ENCODE measurements at regions not wholly inside any gene's neighbourhood (a gene's known extent, or its start where the extent isn't known, plus 50 kb on each side); places are given as distances from the start of the nearest gene placed in this dataset.
A peak's percentile ranks its signal among the peaks of the same experiment; 100 is the strongest.

DNA sequence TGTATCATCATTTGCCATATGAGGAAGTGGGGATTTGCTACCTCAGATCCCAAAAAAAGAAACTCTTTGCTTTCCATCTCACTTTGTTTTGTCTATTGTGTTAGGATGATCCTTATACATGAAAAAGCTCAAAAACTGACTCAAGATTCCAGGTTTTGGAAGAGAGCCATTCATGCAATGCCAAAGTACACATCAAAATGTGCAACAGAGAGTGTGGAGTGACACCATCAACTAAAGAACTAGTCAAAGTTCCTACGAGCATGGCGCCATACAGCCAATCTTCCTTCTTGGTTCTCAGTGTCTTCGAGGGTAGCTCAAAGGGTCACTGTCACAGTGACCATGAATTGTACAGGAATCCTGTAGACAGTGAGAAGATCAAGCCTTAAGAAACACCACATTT is 255.8 kb upstream of the SASH1 start:
- no peak for DNase-seq (ENCODE audit: low read depth, low spot score)

DNA sequence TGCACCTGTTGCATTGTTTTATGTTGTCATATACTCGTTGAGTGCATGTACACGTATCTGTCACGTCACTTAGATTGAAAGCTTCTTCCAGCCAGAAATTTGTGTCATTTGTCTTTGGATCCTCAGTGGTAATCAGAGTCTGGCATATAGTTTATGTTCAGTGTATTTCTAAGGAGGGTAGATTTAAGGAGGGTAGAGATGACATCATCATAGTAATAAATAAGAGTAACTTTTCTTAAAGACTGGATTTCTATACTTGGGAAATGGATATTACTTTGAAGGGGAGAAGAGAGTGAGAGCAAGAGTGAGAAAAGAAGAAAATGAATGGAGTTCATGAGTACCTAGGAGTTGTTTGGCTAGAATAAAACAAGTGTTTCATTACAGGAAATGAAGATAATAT is 255.0 kb upstream of the SASH1 start:
- no peak for DNase-seq (ENCODE audit: low read depth, low spot score)

DNA sequence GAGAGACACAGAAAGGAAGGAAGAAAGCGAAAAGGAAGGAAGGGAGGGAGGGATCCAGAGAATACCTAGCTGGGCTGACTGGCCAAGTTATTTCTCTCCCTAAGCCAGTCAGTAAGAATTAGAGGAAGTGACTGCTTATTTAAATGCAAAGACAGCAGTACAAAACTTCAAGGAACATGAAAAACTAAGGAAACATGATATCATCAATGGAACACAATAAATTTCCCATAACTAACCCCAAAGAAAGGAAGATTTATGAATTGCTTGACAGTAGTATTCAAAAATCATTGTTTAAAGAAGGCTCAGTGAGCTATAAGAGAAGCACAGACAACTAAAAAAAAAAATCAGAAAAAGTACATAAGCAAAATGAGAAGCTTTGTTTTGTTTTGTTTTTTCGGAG is 252.3 kb upstream of the SASH1 start:
- DNase-seq (ENCODE audit: low read depth, low spot score) = no peak

DNA sequence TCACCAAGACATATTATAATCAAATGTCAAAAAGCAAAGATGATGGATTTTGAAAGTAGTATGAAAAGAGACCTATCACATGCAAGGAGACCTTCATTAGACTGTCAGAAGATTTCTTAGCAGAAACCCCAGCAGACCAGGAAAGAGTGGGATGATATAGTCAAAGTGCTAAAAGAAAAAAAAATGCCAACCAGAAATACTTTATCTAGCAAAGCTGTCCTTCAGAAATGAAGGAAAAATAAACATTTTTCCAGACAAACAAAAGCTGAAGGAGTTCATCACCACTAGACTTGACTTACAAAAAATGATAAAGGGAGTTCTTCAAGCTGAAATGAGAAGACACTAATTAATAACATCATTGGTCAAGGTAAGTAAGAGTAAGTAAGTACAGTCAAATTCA is 251.2 kb upstream of the SASH1 start:
- DNase-seq (ENCODE audit: low read depth, low spot score) = no peak

DNA sequence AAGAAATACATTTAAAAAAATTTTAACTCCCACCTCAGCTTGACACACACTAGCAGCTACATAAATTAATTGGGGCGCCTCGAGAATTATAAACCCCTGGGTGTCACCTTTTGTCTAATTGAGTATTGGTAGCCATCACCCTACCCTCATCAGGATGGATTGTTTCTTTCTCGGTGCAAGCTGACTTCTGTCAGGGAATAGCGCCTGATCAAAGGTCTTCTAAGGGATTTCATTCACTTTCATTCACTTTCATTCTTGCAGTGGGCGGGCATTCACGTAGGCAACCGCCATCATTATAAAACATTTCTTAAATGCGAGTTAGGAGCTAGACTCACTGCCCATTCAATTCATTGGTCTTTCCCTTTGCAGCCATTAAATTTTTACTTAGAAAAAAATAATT is 239.2 kb upstream of the SASH1 start:
- DNase-seq (ENCODE audit: low read depth, low spot score) = peak; percentile 4

DNA sequence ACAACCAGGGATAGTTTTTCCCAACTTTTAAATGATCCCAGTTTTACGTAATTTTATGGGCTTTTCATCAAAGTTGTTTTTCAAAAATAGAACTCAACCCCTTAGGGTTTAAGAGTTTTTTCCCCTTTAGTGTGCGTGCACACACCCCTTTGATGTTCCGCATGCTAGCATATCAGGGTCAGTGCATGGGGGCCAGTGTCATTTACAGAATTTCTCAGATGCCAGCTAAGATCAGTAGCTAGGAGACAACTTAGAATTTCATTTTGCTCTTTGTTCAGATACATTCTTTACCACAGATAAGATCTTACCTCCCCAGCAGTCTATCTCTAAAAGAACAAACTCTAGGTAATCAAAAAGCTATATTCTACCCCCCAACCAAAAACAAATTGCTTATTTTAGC is 238.5 kb upstream of the SASH1 start:
- DNase-seq (ENCODE audit: low read depth, low spot score) = no peak

DNA sequence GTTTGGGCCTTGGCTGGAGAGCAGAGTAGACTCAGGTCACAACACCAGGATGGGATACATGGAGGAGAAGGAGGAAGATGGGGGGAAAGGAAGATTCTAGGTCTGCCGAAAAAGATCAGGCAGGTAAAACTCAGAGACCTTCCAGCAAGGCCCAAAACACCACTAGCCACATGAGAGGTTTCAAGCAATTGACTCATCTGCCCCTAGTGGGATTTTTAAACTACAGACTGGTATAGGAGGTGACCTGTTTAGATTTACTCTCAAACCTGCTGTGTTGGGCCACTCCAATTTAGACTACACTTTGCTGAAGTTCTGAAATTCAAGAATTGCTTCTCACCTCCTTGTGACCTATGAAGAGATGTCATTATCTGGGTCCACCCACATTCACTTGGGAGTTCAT is 236.9 kb upstream of the SASH1 start:
- DNase-seq (ENCODE audit: low read depth, low spot score) = no peak

DNA sequence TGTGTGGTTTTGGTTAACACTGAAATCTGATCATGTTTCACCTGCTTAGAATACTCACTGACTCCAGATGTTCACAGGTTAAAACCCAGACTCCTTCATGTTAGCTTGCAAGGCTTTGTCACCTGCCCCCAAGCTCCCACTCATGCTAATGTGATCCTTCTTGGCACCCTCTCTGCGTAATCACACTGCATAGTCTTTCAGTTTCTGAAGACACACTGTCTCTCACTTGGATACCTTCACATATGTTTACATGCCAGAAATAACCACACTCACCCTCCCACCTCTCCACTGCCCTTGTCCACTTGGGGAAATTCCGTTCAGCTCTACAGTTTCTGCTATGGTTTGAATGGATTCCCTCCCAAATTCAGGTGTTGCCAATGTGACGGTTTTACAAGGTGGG is 234.7 kb upstream of the SASH1 start:
- DNase-seq (ENCODE audit: low read depth, low spot score) = no peak

DNA sequence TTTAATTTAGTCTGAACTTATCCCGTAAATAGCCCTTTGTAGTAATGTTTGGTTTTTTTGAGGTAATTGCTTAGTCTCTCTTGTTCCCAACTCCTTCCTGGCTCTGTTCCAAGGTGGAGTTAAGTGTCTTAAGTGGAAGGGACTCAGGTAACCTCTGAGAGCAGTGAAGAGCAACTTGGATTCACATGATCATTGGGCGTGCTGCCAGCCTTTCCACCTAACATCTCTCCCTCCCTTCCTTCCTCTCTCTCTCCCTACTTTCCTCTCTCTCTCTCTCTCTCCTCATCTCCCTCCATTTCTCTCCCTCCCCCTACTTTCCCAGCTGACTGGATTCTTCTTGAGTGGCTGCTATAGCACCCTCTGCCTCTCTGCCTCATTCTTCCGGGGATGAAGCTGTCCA is 232.9 kb upstream of the SASH1 start:
- DNase-seq (ENCODE audit: low read depth, low spot score) = no peak

DNA sequence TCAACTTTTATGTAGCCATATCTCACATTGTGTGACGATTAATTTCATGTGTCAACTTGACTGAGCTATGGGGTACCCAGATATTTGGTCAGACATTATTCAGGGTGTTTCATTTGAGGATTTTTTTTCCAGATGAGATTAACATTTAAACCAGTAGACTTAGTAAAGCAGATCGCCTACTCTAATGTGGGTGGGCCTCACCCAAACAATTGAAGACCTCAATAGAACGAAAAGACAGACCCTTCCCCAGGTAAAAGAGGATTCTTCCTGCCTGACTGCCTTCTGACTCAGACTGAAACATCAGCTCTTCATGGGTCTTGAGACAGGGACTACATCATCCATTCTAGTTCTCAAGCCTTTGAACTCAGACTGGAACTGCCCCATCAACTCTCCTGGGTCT is 231.7 kb upstream of the SASH1 start:
- no peak for DNase-seq (ENCODE audit: low read depth, low spot score)

DNA sequence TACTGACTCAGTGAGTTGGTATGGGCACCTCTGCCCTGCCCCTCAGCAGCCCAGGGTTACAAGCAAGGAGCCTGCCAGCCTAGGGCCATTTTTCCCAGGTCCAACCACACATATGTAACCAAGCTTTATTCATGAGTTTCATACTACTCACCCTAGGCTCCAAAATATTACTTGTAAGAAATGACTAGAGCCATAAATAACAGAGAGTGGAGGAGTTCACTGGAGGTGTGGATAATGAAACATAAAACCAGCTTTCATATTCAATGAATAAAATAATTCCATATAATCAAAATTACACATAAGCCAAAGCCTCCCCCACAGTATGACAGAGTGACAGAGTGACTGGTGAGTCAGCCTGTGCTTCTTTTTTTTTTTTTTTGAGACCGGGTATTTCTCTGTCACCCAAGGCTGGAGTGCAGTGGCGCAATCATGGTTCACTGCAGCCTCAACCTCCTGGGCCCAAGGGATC is 229.8 kb upstream of the SASH1 start:
- DNase-seq (ENCODE audit: low read depth, low spot score) = no peak

DNA sequence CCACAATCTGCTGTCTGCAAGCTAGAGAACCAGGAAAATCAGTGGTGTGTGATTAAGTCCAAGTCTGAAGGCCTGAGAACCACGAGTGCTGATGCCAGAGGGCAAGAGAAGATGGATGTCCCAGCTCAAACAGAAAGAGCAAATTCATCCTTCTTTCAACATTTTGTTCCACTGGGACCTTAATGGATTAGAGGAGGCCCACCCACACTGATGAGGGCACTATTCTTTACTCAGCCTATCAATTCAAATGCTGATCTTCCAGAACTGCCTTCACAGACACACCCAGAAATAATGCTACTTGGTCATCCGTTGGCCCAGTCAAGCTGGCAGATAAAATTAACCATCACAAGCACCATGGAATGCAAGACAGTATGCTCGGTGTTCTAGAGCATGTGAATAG is 226.6 kb upstream of the SASH1 start:
- no peak for DNase-seq (ENCODE audit: low read depth, low spot score)

DNA sequence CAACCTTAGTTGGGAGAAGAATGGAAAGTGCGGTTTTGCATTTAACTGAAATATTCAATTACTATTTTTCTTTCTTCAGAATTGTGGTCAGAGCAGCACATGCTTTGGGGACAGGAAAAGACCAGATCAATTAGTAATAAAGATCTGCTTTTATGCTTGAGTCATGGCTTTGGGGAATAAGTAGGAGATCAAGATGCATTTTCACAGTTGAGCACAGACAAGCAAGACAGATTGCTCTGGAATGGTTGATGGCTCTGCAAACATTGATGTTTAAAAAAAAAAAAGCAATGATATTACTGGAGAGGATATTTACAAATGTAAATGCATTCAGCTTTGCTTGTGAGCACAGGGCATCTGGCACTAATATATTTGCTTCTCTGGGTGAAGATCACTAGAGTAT is 224.4 kb upstream of the SASH1 start:
- DNase-seq (ENCODE audit: low read depth, low spot score) = no peak

DNA sequence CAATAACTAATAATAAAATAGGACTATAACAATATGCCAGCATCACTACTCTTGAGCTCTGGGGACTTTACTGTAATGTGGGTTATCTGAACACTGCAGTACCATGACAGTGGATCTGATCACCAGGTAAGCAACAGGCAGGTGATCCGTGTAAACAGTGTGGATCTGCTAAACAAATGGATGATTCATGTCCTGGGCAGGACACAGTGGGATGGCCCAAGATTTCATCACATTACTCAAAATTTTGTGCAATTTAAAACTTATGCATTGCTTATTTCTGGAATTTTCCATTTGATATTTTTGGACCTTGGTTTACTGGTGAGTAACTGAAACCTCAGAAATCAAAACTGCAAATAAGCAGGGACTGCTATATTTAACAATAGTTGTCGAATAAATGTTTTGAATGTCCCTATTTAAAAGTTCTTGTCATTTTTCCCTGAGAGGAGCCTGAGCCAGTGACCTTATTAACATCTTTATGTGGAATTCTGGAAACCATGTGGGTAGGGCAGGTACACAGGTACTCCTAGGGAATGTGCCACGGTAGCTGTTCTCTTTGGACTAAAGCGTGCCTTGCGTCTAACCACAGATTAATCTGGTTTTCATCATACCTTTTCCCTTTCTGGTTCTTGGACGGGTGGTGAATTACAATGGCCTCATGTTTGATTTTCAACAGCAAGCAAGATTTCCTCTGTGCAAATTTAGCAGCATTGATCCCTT is 214.5 kb upstream of the SASH1 start:
- DNase-seq (ENCODE audit: low read depth, low spot score) = no peak

DNA sequence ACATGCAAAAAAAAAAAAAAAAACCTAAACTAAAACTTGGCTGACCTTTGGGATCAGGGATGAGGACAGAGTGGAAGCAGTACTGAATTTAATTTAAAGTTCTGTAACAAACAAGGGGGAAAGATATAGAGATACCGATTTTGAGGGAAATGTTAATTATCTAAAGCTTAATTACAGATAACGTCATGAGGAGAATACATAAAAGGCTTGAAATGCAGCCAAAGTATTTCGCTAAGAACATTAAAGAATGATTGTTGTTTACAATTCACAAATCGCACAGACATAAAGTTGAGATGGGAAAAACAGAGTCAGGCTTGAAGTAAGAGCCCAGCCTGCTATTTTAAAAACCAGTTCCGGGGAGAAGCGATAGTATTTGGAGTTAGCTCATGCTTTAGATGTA is 208.0 kb upstream of the SASH1 start:
- DNase-seq (ENCODE audit: low read depth, low spot score) = no peak

DNA sequence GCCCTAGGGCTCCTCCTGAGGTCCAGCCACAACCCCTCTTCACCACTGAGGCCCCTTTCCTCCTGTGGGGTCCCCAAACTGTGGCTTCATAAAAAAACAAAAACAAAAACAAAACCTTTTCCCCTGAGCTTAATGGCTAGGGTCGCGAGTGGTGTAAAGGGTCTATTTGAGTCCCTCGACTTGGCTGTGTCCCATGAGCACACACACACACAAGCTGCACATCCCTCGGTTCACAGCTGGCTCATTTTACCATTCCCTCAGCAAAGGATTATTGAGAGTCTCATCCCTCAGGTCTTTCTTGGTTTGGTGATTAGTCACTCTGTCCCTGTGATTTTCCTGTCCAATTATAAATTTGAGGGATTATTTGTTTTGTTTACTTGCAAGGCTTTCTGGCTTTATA is 206.1 kb upstream of the SASH1 start:
- no peak for DNase-seq (ENCODE audit: low read depth, low spot score)

DNA sequence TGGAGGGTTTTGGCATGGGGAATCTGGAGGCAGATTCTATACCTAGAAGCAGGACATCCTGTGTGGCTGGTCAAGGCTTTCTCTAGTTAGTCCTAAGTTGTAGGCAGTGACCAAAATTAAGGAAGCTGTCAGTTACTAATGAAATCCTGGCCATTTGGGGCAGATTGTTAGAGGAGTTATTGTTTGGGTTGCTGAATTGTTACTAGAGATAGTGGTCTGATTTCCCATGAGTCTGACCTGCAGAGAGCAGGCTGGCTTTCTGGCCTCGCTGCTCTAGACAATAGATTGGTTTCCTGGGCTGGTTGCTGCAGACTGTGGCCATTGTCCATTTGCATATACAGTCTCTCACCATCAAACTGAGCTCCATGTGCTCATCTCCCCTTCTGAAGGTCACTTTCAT is 205.0 kb upstream of the SASH1 start:
- no peak for DNase-seq (ENCODE audit: low read depth, low spot score)

DNA sequence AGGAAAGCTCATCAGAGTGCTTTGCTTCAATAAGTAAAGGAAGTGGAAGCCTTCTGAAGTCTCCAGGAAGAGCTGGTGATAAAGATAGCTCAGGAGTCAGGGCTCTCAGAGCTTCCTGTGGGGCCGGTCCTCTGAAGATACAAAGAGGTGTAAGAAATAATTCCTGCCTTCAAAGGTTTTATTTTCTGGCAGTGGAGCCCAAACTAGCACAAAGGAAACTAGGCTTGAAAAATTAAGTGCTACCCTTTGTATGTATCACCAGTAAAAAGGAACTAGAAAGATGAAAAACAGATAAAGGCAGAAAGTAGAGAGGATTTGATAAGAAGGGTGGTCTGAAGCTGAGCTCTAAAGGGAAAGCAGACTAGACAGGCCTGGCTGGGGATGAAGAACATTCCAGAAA is 204.1 kb upstream of the SASH1 start:
- DNase-seq (ENCODE audit: low read depth, low spot score) = no peak

DNA sequence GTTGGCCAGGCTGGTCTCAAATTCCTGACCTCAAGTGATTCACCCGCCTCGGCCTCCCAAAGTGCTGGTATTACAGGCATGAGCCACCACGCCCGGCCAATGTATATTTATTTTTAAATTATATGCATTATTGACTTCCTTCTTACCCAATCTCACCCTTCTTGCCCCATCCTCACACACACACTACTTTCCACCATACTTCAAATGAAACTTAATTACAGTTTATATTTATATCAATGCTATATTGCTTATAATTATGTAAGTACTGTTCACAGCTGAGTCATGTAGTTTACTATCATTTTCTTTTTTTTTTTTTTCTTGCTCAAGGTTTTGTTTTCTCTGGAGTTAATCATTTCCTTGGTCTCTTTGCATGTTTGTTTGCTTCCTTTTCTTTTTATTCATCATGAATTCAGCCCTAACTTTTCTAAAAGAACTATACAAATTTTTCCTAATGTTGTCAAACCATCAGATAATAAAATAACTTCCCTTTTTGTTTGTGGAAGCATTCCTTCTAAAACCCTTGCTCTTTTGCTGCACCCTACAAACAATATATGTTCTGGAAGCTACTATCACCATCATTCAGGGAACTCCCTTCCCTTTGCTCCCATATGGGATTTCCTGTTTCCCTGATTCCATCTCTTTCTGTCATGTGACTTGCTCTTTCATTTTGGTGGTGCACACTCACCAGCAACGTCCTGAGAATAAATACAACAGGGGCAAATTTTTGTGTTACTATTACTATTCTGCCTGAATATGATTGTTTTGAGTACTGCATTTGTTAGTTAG is 201.7 kb upstream of the SASH1 start:
- DNase-seq (ENCODE audit: low read depth, low spot score) = no peak

DNA sequence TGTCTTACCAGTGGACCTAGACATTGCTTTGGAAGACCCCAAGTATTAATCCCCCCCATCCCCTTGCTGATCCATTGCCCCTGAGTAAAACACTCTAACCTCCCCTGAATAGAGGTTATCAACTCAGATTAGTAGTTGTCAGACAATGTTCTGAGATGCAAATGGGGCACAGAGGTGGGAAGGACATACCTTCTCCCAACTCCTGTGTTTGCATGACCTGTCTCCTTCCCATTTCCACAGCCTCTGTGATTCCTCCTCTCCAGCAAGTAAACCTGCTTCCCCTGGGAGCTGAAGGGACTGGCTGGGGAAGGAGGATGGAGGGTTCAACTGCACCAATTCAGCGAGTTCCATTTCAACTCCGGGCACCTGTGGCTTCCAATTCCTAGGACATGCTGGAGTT is 199.8 kb upstream of the SASH1 start:
- DNase-seq (ENCODE audit: low read depth, low spot score) = no peak

DNA sequence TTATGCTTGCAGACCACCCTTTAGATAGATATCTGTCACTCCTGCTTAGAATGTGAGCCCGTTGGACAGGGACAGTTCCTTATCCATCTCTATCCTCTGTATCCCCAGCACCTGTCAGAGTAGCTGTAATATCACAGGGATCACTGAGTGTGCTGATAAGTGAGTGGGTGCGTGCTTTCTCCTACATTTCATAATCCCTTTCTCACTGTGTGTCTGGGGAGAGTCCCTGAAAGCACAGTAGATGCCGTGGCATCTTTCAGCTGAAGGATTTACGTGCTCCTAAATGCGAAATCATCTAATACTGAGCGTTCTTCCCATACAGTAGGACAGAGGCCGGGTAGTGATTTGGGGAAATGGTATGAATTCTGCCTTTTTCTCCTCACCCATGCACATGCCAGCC is 198.9 kb upstream of the SASH1 start:
- DNase-seq (ENCODE audit: low read depth, low spot score) = no peak

DNA sequence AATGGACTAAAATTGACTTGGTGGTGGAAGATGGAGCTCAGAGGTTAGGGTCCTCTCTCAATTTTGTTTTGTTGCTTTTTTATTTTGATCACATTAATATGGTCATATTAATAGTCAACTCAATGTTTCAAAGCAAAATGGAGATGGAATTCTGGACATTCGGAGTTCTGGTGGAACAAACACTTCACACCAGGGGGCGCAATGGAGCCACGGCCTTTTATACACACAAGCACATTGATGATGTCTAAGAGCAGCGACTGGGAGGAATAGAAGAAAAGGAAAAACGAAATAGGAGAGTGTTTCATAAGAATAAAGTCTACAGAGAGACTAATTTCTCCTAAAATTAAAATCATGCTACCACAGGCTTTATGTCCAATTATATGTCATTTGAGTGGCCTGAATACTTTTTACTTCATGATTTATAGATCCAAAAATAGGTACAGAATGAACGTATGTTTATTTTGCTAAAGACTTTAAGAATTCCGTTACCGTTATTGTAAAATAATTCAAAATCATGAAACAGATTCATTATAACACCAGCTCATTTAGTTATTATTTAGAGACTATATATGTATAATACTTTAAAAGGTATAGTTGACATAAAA is 197.6 kb upstream of the SASH1 start:
- DNase-seq (ENCODE audit: low read depth, low spot score) = peak; percentile 78
